H1 (cell line): ENCODE measurements at regions not wholly inside any gene's neighbourhood (a gene's known extent, or its start where the extent isn't known, plus 50 kb on each side); places are given as distances from the start of the nearest gene placed in this dataset.

Experiments used
- ATF3 ChIP-seq: IDR thresholded peaks from 2 replicates; pipeline ENCODE4 v1.6.1; 2011; ENCODE audit warnings: low read depth, mild to moderate bottlenecking, low read length; ENCODE audit not compliant: insufficient read depth
- CTCF ChIP-seq, 3 experiments: IDR thresholded peaks; 1 replicate in 2 of 3; 2 replicates in 1 of 3; pipeline versions ENCODE4 v1.5.1 to v1.6.1; 2011; ENCODE audit warnings: low read length in 3 of 3, mild to moderate bottlenecking in 3 of 3, inconsistent platforms in 2 of 3, low read depth in 1 of 3, moderate library complexity in 1 of 3; ENCODE audit not compliant: insufficient read depth in 1 of 3; ENCODE audit errors: control extremely low read depth in 1 of 3
- MAX ChIP-seq: IDR thresholded peaks from 2 replicates; pipeline ENCODE4 v1.6.1; 2012; ENCODE audit warnings: inconsistent platforms
- POLR2A ChIP-seq, 2 experiments: IDR thresholded peaks; 1 replicate in 1 of 2; 2 replicates in 1 of 2; pipeline ENCODE4 v1.6.1; 2011; ENCODE audit warnings: low read depth in 2 of 2, low read length in 2 of 2, mild to moderate bottlenecking in 2 of 2; ENCODE audit errors: control extremely low read depth in 1 of 2

- TF ChIP-seq CTCF (IDR thresholded peaks at IDR 0.05; ENCODE audit: control extremely low read depth in 1 of 3, insufficient read depth in 1 of 3, low read depth in 1 of 3, low read length in 3 of 3) (no peak), POLR2A (IDR thresholded peaks at IDR 0.05; ENCODE audit: control extremely low read depth in 1 of 2, low read depth in 2 of 2, low read length in 2 of 2) (no peak), MAX (no peak), ATF3 (no peak)
Measured at GRCh38 chr12:22765421-22766130, 140.6 kb downstream of the ETNK1 start.
